K562 (cell line): ENCODE measurements at regions not wholly inside any gene's neighbourhood (a gene's known extent, or its start where the extent isn't known, plus 50 kb on each side); places are given as distances from the start of the nearest gene placed in this dataset.

Experiments used
- ATAC-seq: fragments of 200-7000 bp; cut with Tn5 transposase; 3 replicates; pipeline ENCODE4 v1.9.1; 2020; ENCODE audit warnings: moderate library complexity
- BruUV-seq: library from RNA; stranded (reverse); fragments of 400-500 nt; replicated peaks from 2 replicates; lab custom pipeline; 2021; lab: Mats Ljungman, UMichigan
- CTCF ChIA-PET: fragments of 300-600 bp; formaldehyde crosslinking; extraction: SDS; loops from one replicate; lab custom pipeline; 2021; ENCODE audit warnings: low intra/inter-chr PET ratio; lab: Yijun Ruan, JAX
- POLR2A ChIA-PET: fragments of 300-600, 350-650 bp; sonication (Branson Sonifier 250); formaldehyde crosslinking; extraction: SDS; loops from one replicate; lab custom pipeline; 2021; ENCODE audit warnings: antibody characterized with exemption, inconsistent platforms; lab: Yijun Ruan, JAX
- DNase-seq, 4 experiments: peaks; one replicate each; pipeline versions ENCODE4 v3.0.0 to v3.0.0-alpha.2; 2011 to 2018; ENCODE audit warnings: low spot score in 3 of 4, mixed read lengths in 3 of 4; ENCODE audit errors: extremely low read depth in 1 of 4
- FAIRE-seq: peaks from 2 replicates; lab custom pipeline; 2011; peaks lifted over from hg19 to GRCh38; lab: Jason Lieb, UNC
- H2AFZ ChIP-seq: 2 replicates; pipeline ENCODE4 v1.6.0; 2011; ENCODE audit warnings: low read depth, low read length, control low read depth, inconsistent platforms
- H3K27ac ChIP-seq: fragments of 200-600 bp; 3 replicates; pipeline ENCODE4 v1.8.0; 2011; ENCODE audit warnings: low read depth, mild to moderate bottlenecking, control low read depth, inconsistent platforms, low read length, moderate library complexity, mixed read lengths; ENCODE audit errors: extremely low read depth
- H3K27me3 ChIP-seq, 2 experiments: fragments of 300-600 bp in 1 of 2; 2 replicates in 1 of 2; 3 replicates in 1 of 2; pipeline versions ENCODE4 v1.6.0 to v1.8.0; 2011; ENCODE audit warnings: inconsistent platforms in 2 of 2, low read length in 2 of 2, mild to moderate bottlenecking in 1 of 2, mixed read lengths in 1 of 2, moderate library complexity in 1 of 2; ENCODE audit not compliant: control insufficient read depth in 2 of 2, insufficient read depth in 2 of 2
- H3K36me3 ChIP-seq: fragments of 300-600 bp; 3 replicates; pipeline ENCODE4 v1.8.0; 2011; ENCODE audit warnings: mild to moderate bottlenecking, low read length, inconsistent platforms; ENCODE audit not compliant: control insufficient read depth, insufficient read depth
- H3K4me1 ChIP-seq, 2 experiments: fragments of 200-600 bp in 1 of 2; replicated peaks in 1 of 2; 2 replicates in 1 of 2; 3 replicates in 1 of 2; pipeline versions ENCODE4 v1.5.1 to v1.8.0; 2011; ENCODE audit warnings: inconsistent platforms in 2 of 2, low read length in 2 of 2, mild to moderate bottlenecking in 1 of 2, mixed read lengths in 1 of 2, moderate library complexity in 1 of 2; ENCODE audit not compliant: control insufficient read depth in 2 of 2, insufficient read depth in 2 of 2
- H3K4me2 ChIP-seq: 2 replicates; pipeline ENCODE4 v1.6.1; 2011; ENCODE audit warnings: low read length, control low read depth, inconsistent platforms, mixed read lengths; ENCODE audit not compliant: insufficient read depth
- H3K4me3 ChIP-seq: fragments of 200-600 bp; sonication (generic), shearing (Covaris generic); 2 replicates; pipeline ENCODE4 v1.5.1; 2016; ENCODE audit warnings: control low read depth, inconsistent platforms
- H3K79me2 ChIP-seq: fragments of 200-600 bp; 3 replicates; pipeline ENCODE4 v1.8.0; 2011; ENCODE audit warnings: low read length, inconsistent platforms; ENCODE audit not compliant: control insufficient read depth, insufficient read depth
- H3K9ac ChIP-seq, 2 experiments: 2 replicates each; pipeline versions ENCODE4 v1.6.0 to v1.6.1; 2011; ENCODE audit warnings: low read depth in 2 of 2, low read length in 2 of 2, control low read depth in 1 of 2, inconsistent platforms in 1 of 2, mild to moderate bottlenecking in 1 of 2, mixed read lengths in 1 of 2; ENCODE audit not compliant: insufficient read depth in 1 of 2
- H3K9me1 ChIP-seq: one replicate; pipeline ENCODE4 v1.6.0; 2011; ENCODE audit warnings: inconsistent platforms, mild to moderate bottlenecking, low read length, moderate library complexity; ENCODE audit not compliant: control insufficient read depth, insufficient read depth
- H3K9me3 ChIP-seq: replicated peaks from 2 replicates; pipeline ENCODE4 v1.5.1; 2011; ENCODE audit warnings: low read depth, low read length, inconsistent platforms; ENCODE audit not compliant: control insufficient read depth, insufficient read depth
- H4K20me1 ChIP-seq: replicated peaks from 2 replicates; pipeline ENCODE4 v1.6.1; 2011; ENCODE audit warnings: low read length, inconsistent platforms, mixed read lengths; ENCODE audit not compliant: control insufficient read depth, insufficient read depth
- E2F8 ChIP-seq: fragments of 450-650 bp; IDR thresholded peaks from 2 replicates; pipeline ENCODE4 v1.7.1; 2018; ENCODE audit warnings: mild to moderate bottlenecking, low read depth; ENCODE audit not compliant: partially characterized antibody
- HDAC8 ChIP-seq: fragments of 450-650 bp; IDR thresholded peaks from 2 replicates; pipeline ENCODE4 v1.6.1; 2016; ENCODE audit warnings: mild to moderate bottlenecking, missing genetic modification characterization, moderate library complexity, missing compliant biosample characterization
- HOMEZ ChIP-seq: fragments of 250-450 bp; sonication (Bioruptor Pico); IDR thresholded peaks from 2 replicates; pipeline ENCODE4 v1.4.0; 2020; ENCODE audit warnings: mild to moderate bottlenecking, moderate library complexity
- L3MBTL2 ChIP-seq: fragments of 450-650 bp; IDR thresholded peaks from 2 replicates; pipeline ENCODE4 v1.6.1; 2016; ENCODE audit warnings: mild to moderate bottlenecking, moderate library complexity
- MEF2D ChIP-seq: conservative IDR thresholded peaks from 2 replicates; pipeline ENCODE4 v1.6.1; 2016; ENCODE audit warnings: low read depth, missing genetic modification characterization, missing compliant biosample characterization
- MXI1 ChIP-seq: IDR thresholded peaks from 2 replicates; pipeline ENCODE4 v1.6.1; 2011; ENCODE audit warnings: low read depth, mild to moderate bottlenecking, improper control_type of control experiment, low read length
- NFIX ChIP-seq: fragments of 250-450 bp; sonication (Bioruptor Pico); IDR thresholded peaks from 2 replicates; pipeline ENCODE4 v1.4.0; 2020; ENCODE audit warnings: low read depth, mild to moderate bottlenecking, moderate library complexity
- RBM25 ChIP-seq: fragments of 200-400 bp; formaldehyde crosslinking; IDR thresholded peaks from 2 replicates; pipeline ENCODE4 v1.6.1; 2018; ENCODE audit warnings: low read length, low read depth, moderate library complexity; ENCODE audit not compliant: severe bottlenecking
- ZNF12 ChIP-seq: sonication (generic); formaldehyde crosslinking; IDR thresholded peaks from 2 replicates; pipeline ENCODE4 v1.4.0; 2020; ENCODE audit warnings: mild to moderate bottlenecking, missing genetic modification reagents
- ZNF3 ChIP-seq: fragments of 250-450 bp; sonication (Bioruptor Pico); IDR thresholded peaks from 2 replicates; pipeline ENCODE4 v1.5.0; 2021; ENCODE audit warnings: mild to moderate bottlenecking, moderate library complexity
- ZNF589 ChIP-seq: fragments of 200-800 bp; sonication (Bioruptor generic); IDR thresholded peaks from 2 replicates; pipeline ENCODE4 v1.6.1; 2016; ENCODE audit warnings: low read depth, missing genetic modification characterization, missing compliant biosample characterization
- WGBS: fragments of 100-300 bp; shearing (Covaris generic); methylation state at CpG from one replicate; pipeline ENCODE4 v1.1.6; 2016; ENCODE audit warnings: low coverage, mixed read lengths; ENCODE audit not compliant: insufficient coverage; ENCODE audit errors: missing lambda C conversion rate; 5-methylcytosine and 5-hydroxymethylcytosine counted together
- in situ Hi-C: fragments of 300-500 bp; cut with MboI; formaldehyde crosslinking; loops from 4 replicates; pipeline ENCODE4 v1.15.0; 2018; ENCODE audit warnings: inconsistent platforms, mixed read lengths
- intact Hi-C: fragments of 100-400 bp; cut with micrococcal nuclease; formaldehyde crosslinking; loops from 2 replicates; pipeline ENCODE4 v1.14.2; 2022
- TF ChIP-seq, protein P1 (sequence below): sonication (generic); formaldehyde crosslinking; IDR thresholded peaks from 2 replicates; pipeline ENCODE4 v1.8.0; 2022; ENCODE audit warnings: mild to moderate bottlenecking, missing genetic modification reagents

DNA sequence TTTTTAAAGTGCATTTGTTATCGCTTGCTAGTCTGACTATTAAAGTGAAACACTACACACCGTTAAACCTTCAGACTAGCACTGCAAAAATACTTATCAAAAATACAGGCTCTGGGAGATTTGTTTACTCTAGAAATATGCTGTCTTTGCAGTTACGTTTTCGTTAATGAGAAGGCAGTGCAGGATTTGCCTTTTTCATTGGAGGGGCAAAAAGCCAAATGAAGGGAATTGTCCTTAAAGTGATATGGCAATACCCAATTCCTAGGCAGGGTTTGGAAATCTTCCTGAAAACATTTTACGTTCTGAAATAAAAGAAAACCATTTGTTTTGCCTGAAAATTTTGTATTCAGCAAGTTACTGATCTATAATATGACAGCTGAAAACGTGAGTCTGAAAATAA lies 1800.2 kb downstream of the MAT2B start:
- H3K4me2 ChIP-seq: no peak overlapping the region
- no peak overlapping the region for H2AFZ ChIP-seq
- POLR2A ChIA-PET: no interaction called here
- no peaks in the 10 kb centered on the region for H3K79me2 ChIP-seq
- no peaks in the 10 kb centered on the region for H3K9me3 ChIP-seq
- ATAC-seq: no peak
- no peaks in the 10 kb centered on the region for H3K36me3 ChIP-seq
- no peak overlapping the region for H3K9ac ChIP-seq
- no peak overlapping the region for H3K27ac ChIP-seq
- no peaks in the 10 kb centered on the region for H3K27me3 ChIP-seq
- no TSS peak for BruUV-seq
- H3K9me1 ChIP-seq: no peaks in the 10 kb centered on the region
- H4K20me1 ChIP-seq: no peaks in the 10 kb centered on the region
- CTCF ChIA-PET: no interaction called here
- intact Hi-C loops (no loop called here), in situ Hi-C loops (no loop called here)
- 0% methylated on average over 6 of the region's 6 CpGs for WGBS
- no peaks in the 10 kb centered on the region for H3K4me1 ChIP-seq
- no peak overlapping the region for H3K4me3 ChIP-seq
- FAIRE-seq: no peak
- TF ChIP-seq ZNF3 (CRISPR knock-in tag) (no peak), HDAC8 (tag) (no peak), MEF2D (tag) (no peak), ZNF12 (CRISPR knock-in tag) (no peak)
- no peak for DNase-seq

- no peaks in the 10 kb centered on the region for H3K9me3 ChIP-seq
- H3K4me3 ChIP-seq: no peak overlapping the region
- no peaks in the 10 kb centered on the region for H4K20me1 ChIP-seq
- DNase-seq: no peak
- 6% methylated on average over 3 of the region's 3 CpGs for WGBS
- H3K27me3 ChIP-seq: no peaks in the 10 kb centered on the region
- ATAC-seq: no peak
- no peaks in the 10 kb centered on the region for H3K36me3 ChIP-seq
- H3K4me2 ChIP-seq: no peak overlapping the region
- ChIA-PET POLR2A (no interaction called here), CTCF (no interaction called here)
- no peaks in the 10 kb centered on the region for H3K4me1 ChIP-seq
- H3K9ac ChIP-seq: no peak overlapping the region
- no peak for FAIRE-seq
- intact Hi-C loops (no loop called here), in situ Hi-C loops (no loop called here)
- no TSS peak for BruUV-seq
- H3K79me2 ChIP-seq: no peaks in the 10 kb centered on the region
- no peak overlapping the region for H3K27ac ChIP-seq
- H2AFZ ChIP-seq: no peak overlapping the region
- H3K9me1 ChIP-seq: no peaks in the 10 kb centered on the region
- no peak for TF ChIP-seq ZNF589 (CRISPR knock-in tag)
- no peak for TF ChIP-seq RBM25
- no peak for TF ChIP-seq MXI1
- no peak for TF ChIP-seq NFIX (CRISPR knock-in tag)
- TF ChIP-seq L3MBTL2: no peak
- TF ChIP-seq, protein P1, sequence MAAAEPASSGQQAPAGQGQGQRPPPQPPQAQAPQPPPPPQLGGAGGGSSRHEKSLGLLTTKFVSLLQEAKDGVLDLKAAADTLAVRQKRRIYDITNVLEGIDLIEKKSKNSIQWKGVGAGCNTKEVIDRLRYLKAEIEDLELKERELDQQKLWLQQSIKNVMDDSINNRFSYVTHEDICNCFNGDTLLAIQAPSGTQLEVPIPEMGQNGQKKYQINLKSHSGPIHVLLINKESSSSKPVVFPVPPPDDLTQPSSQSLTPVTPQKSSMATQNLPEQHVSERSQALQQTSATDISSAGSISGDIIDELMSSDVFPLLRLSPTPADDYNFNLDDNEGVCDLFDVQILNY (CRISPR knock-in tag): no peak
- TF ChIP-seq E2F8: no peak
- no peak for TF ChIP-seq HOMEZ
Observed at GRCh38 chr5:165309446-165309845, 1804.0 kb downstream of the MAT2B start.
